ENCODE measurements at regions not wholly inside any gene's neighbourhood (a gene's known extent, or its start where the extent isn't known, plus 50 kb on each side); places are given as distances from the start of the nearest gene placed in this dataset.

- no peak for TF ChIP-seq CTCF (conservative IDR thresholded peaks at IDR 0.05)
- TF ChIP-seq ZFX (IDR thresholded peaks at IDR 0.05), result no peak
Observed at GRCh38 chr13:107901996-107902562, 313.3 kb downstream of the LIG4 start.

Data from C4-2B (cell line).